Uterus (tissue), 3 donors: ENCODE measurements at regions not wholly inside any gene's neighbourhood (a gene's known extent, or its start where the extent isn't known, plus 50 kb on each side); places are given as distances from the start of the nearest gene placed in this dataset.
"Not testable (repeated sequence)": the region's sequence is repeated elsewhere in the genome, so short reads cannot be mapped to it uniquely, and the experiment has no call there.

Source experiments
- DNase-seq, 2 donors: peaks; one replicate each; pipeline ENCODE4 v3.0.0-alpha.2; 2019 to 2020
- H3K27ac ChIP-seq, 2 donors: fragments of 200-600 bp; sonication (generic); 1 replicate in 1 of 2; 2 replicates in 1 of 2; pipeline ENCODE4 v1.5.1; 2016 to 2018
- H3K27me3 ChIP-seq, 2 donors: fragments of 200-600 bp; sonication (generic); one replicate each; pipeline ENCODE4 v1.5.1; 2018 to 2019; ENCODE audit warnings: control low read depth in 1 of 2
- H3K36me3 ChIP-seq, 2 donors: fragments of 200-600 bp; sonication (generic); one replicate each; pipeline ENCODE4 v1.5.1; 2019; ENCODE audit warnings: control low read depth in 1 of 2
- H3K4me1 ChIP-seq, 2 donors: fragments of 200-600 bp; sonication (generic); one replicate each; pipeline ENCODE4 v1.5.1; 2018 to 2019; ENCODE audit warnings: control low read depth in 1 of 2
- H3K4me3 ChIP-seq, 2 donors: fragments of 200-600 bp; sonication (generic); 1 replicate in 1 of 2; 2 replicates in 1 of 2; pipeline ENCODE4 v1.5.1; 2018 to 2019; ENCODE audit warnings: mild to moderate bottlenecking in 1 of 2
- H3K9me3 ChIP-seq, 2 donors: fragments of 200-600 bp; sonication (generic); one replicate each; pipeline ENCODE4 v1.5.1; 2019; ENCODE audit warnings: control low read depth in 1 of 2
- POLR2A ChIP-seq, 2 donors: fragments of 450-650 bp; IDR thresholded peaks; one replicate each; pipeline ENCODE4 v1.6.1; 2016; ENCODE audit warnings: antibody characterized with exemption in 2 of 2, mild to moderate bottlenecking in 1 of 2, moderate library complexity in 1 of 2
- intact Hi-C: fragments of 100-400 bp; cut with DNase I; formaldehyde crosslinking; loops from one replicate; pipeline ENCODE4 v1.15.1; 2023; ENCODE audit warnings: low total_unique reads
- TF ChIP-seq, protein P1 (sequence below), 4 experiments: fragments of 200-600 bp in 2 of 4; fragments of 450-650 bp in 2 of 4; sonication (generic) in 2 of 4; IDR thresholded peaks; one replicate each; pipeline ENCODE4 v1.5.1; 2016 to 2019; ENCODE audit warnings: antibody characterized with exemption in 4 of 4, mild to moderate bottlenecking in 2 of 4, moderate library complexity in 1 of 4
- donor health status: DM: yes; HTN: yes; CAD: no.

DNA sequence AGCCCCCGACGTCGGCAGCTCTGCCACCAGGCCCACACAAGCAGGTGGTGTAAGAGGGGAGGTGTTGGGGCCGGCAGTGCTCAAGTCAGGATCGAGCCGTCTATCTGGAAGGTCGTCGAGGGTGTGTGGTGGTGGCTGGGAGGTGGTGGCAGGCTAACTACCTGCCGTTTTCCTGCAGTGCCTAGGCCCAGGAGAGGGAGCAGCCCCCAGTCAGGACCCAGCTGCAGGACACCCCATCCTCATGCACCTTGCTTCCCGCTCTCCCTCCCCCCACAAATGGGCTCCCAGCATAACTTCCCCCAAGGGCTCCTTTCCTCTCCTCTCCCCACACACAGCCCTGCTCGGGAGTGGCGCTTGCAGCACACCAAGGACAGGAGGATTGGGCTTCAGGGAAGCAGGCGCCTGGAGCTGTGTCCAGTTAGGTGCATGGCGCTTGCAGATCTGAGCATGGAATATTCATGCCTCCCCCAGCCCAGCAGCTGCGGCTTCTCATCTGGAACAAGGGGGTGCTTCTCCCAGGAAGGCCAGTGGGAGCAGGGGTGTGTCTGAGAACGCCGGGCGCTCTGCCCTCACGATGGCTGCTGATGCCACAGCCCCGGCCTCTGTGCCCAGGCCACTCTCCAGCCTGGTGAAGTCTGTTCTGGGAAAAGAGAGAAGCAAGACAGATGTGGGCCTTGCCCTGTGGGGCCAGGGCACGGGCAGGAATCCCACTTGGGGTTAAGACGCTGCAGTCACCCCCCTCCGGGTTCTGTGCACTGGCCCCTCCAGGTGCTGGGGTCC is 127.7 kb downstream of the IGLL1 start:
- H3K4me3 ChIP-seq: no peak overlapping the region
- no peaks in the 10 kb centered on the region for H3K4me1 ChIP-seq
- H3K9me3 ChIP-seq: no peaks in the 10 kb centered on the region
- TF ChIP-seq, protein P1, sequence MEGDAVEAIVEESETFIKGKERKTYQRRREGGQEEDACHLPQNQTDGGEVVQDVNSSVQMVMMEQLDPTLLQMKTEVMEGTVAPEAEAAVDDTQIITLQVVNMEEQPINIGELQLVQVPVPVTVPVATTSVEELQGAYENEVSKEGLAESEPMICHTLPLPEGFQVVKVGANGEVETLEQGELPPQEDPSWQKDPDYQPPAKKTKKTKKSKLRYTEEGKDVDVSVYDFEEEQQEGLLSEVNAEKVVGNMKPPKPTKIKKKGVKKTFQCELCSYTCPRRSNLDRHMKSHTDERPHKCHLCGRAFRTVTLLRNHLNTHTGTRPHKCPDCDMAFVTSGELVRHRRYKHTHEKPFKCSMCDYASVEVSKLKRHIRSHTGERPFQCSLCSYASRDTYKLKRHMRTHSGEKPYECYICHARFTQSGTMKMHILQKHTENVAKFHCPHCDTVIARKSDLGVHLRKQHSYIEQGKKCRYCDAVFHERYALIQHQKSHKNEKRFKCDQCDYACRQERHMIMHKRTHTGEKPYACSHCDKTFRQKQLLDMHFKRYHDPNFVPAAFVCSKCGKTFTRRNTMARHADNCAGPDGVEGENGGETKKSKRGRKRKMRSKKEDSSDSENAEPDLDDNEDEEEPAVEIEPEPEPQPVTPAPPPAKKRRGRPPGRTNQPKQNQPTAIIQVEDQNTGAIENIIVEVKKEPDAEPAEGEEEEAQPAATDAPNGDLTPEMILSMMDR (IDR thresholded peaks at IDR 0.05): no peak
- TF ChIP-seq POLR2A (IDR thresholded peaks at IDR 0.05): no peak
- no peaks in the 10 kb centered on the region for H3K36me3 ChIP-seq
- H3K27me3 ChIP-seq: no peaks in the 10 kb centered on the region
- DNase-seq: no peak
- no peak overlapping the region for H3K27ac ChIP-seq
- intact Hi-C loops: no loop called here

DNA sequence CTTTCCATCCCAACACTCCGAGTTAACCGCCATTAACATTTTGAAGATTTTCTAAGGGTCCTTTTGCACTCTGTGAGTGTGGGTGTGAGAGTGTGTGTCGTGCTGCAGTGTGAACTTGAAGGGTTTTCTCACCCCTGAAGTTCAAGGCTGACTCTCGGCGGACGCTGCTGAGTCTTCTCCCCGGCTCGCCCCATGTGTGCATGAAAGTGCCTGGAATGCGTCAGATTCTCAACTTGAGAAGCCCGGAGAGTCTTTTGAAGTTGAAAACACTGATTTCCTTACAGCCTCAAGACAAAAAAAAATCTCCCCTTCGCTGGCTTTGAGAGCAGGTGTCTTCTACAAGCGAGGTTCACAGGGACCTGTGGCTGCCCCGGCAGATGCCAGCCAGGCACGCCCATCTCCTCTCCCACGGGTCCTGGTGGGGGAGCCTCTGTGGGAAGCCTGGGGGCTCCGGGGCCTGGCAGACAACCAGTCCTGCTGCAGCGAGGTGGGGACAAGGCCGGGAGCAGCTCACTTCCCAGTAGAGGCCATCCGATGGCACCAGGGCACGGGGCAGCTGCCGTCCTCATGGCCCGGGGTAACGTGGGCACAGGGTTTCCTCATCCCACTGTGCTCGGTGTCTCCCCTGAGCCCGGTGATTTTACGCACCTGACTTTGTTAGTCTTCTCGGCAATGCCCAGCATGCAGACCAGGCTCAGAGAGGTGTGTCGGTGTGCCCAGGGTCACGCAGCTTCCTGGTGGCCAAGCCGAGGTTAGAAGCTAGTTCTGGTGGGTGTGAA is 128.4 kb downstream of the IGLL1 start:
- DNase-seq, H3K36me3 ChIP-seq, intact Hi-C loops, H3K27ac ChIP-seq, H3K27me3 ChIP-seq, H3K4me3 ChIP-seq, H3K4me1 ChIP-seq, H3K9me3 ChIP-seq: not testable (repeated sequence)

DNA sequence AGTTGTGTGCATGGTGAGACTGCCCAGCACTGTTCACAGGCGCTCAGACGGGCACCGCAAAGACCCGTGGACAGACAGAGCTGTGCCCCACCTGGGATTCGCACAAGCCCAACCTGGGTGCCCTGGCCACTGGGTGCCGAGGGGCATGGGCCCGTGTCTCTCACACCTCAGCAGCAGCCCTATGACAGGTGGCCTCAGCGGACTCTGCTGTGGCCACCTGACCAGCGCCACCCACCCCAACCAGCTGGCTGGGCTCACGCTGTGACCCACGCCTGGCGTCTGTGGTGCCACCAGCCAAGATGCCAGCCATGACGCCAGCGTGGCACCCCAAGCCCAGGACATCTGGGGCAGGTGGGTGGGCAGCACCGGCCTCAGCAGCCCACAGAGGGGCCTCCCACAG is 129.3 kb downstream of the IGLL1 start:
- H3K9me3 ChIP-seq, H3K4me1 ChIP-seq, H3K27me3 ChIP-seq, intact Hi-C loops, DNase-seq, H3K27ac ChIP-seq, H3K4me3 ChIP-seq, H3K36me3 ChIP-seq: not testable (repeated sequence)

- no peaks in the 10 kb centered on the region for H3K36me3 ChIP-seq
- DNase-seq: no peak
- no peaks in the 10 kb centered on the region for H3K4me1 ChIP-seq
- H3K9me3 ChIP-seq: no peaks in the 10 kb centered on the region
- no peak overlapping the region for H3K27ac ChIP-seq
- TF ChIP-seq POLR2A (IDR thresholded peaks at IDR 0.05): no peak
- TF ChIP-seq, protein P1 (IDR thresholded peaks at IDR 0.05): no peak
- no peak overlapping the region for H3K4me3 ChIP-seq
- H3K27me3 ChIP-seq: no peaks in the 10 kb centered on the region
- intact Hi-C loops: no loop called here
Measured at GRCh38 chr22:23450434-23450795, 129.7 kb downstream of the IGLL1 start.

GRCh38 chr22:23449748-23450433 is 130.2 kb downstream of the IGLL1 start:
- H3K27ac ChIP-seq, H3K4me1 ChIP-seq, H3K27me3 ChIP-seq, H3K36me3 ChIP-seq, intact Hi-C loops, H3K9me3 ChIP-seq, H3K4me3 ChIP-seq, DNase-seq: not testable (repeated sequence)

GRCh38 chr22:23448499-23449288 is 131.4 kb downstream of the IGLL1 start:
- H3K36me3 ChIP-seq, H3K9me3 ChIP-seq, intact Hi-C loops, H3K4me1 ChIP-seq, H3K27me3 ChIP-seq, DNase-seq, H3K4me3 ChIP-seq, H3K27ac ChIP-seq: not testable (repeated sequence)
